A549 (cell line): ENCODE measurements at regions not wholly inside any gene's neighbourhood (a gene's known extent, or its start where the extent isn't known, plus 50 kb on each side); places are given as distances from the start of the nearest gene placed in this dataset.

ENCODE experiments used
- ATAC-seq, 2 experiments: fragments of 200-7000 bp in 1 of 2; fragments of >200 bp in 1 of 2; cut with Nextera tagmentation in 1 of 2; cut with Tn5 transposase in 1 of 2; 3 replicates each; pipeline versions ENCODE4 v1.8.0 to v1.9.1; 2018 to 2020; ENCODE audit warnings: mild to moderate bottlenecking in 1 of 2, moderate library complexity in 1 of 2
- CTCF ChIA-PET: fragments of 300-600 bp; sonication (Branson Sonifier 250); formaldehyde crosslinking; extraction: SDS; loops from one replicate; lab custom pipeline; 2021; ENCODE audit warnings: antibody characterized with exemption, inconsistent platforms; lab: Yijun Ruan, JAX
- POLR2A ChIA-PET: fragments of 350-600 bp; formaldehyde crosslinking; extraction: SDS; loops from one replicate; lab custom pipeline; 2021; ENCODE audit warnings: antibody characterized with exemption, inconsistent platforms; lab: Yijun Ruan, JAX
- DNase-seq, 2 experiments: peaks; one replicate each; pipeline versions ENCODE4 v3.0.0 to v3.0.0-alpha.2; 2011 to 2016; ENCODE audit warnings: low read depth in 1 of 2, low spot score in 1 of 2
- FAIRE-seq: peaks from 2 replicates; lab custom pipeline; 2011; peaks lifted over from hg19 to GRCh38; lab: Jason Lieb, UNC
- H3K27ac ChIP-seq, 2 experiments: fragments of >200 bp; sonication (Bioruptor Twin); formaldehyde crosslinking; 3 replicates each; pipeline ENCODE4 v1.5.1; 2016 to 2017
- H3K4me1 ChIP-seq: fragments of >200 bp; sonication (Bioruptor Twin); formaldehyde crosslinking; 3 replicates; pipeline ENCODE4 v1.6.1; 2016
- H3K4me2 ChIP-seq: fragments of >200 bp; sonication (Bioruptor Twin); formaldehyde crosslinking; 3 replicates; pipeline ENCODE4 v1.6.1; 2016
- H3K4me3 ChIP-seq: fragments of >200 bp; sonication (Bioruptor Twin); formaldehyde crosslinking; 3 replicates; pipeline ENCODE4 v1.5.1; 2016
- H3K9me3 ChIP-seq: fragments of >200 bp; sonication (Bioruptor Twin); formaldehyde crosslinking; 3 replicates; pipeline ENCODE4 v1.6.1; 2016
- CBX2 ChIP-seq: fragments of 200-600 bp; sonication (generic); IDR thresholded peaks from 2 replicates; pipeline ENCODE4 v1.6.1; 2016; ENCODE audit warnings: low read depth, mild to moderate bottlenecking, borderline replicate concordance
- CHD2 ChIP-seq: fragments of 150-350 bp; IDR thresholded peaks from 2 replicates; pipeline ENCODE4 v1.6.1; 2014; ENCODE audit warnings: low read length; ENCODE audit not compliant: partially characterized antibody
- CHD4 ChIP-seq: fragments of 200-600 bp; sonication (generic); IDR thresholded peaks from 2 replicates; pipeline ENCODE4 v1.6.1; 2016; ENCODE audit warnings: antibody characterized with exemption, mild to moderate bottlenecking, borderline replicate concordance
- EHF ChIP-seq: fragments of 250-450 bp; sonication (Bioruptor Pico); IDR thresholded peaks from 2 replicates; pipeline ENCODE4 v1.5.0; 2020; ENCODE audit warnings: mild to moderate bottlenecking
- EP300 ChIP-seq, 2 experiments: fragments of >200 bp; sonication (Bioruptor Twin); formaldehyde crosslinking; IDR thresholded peaks; 2 replicates in 1 of 2; 3 replicates in 1 of 2; pipeline ENCODE4 v1.6.1; 2016 to 2017
- ESRRA ChIP-seq: fragments of 150-350 bp; IDR thresholded peaks from 2 replicates; pipeline ENCODE4 v1.6.1; 2014; ENCODE audit warnings: mild to moderate bottlenecking, low read length, borderline replicate concordance
- HDAC2 ChIP-seq: fragments of 200-600 bp; sonication (generic); IDR thresholded peaks from 2 replicates; pipeline ENCODE4 v1.6.1; 2016
- HMGXB4 ChIP-seq: fragments of 250-450 bp; sonication (Bioruptor Pico); IDR thresholded peaks from 2 replicates; pipeline ENCODE4 v1.5.0; 2021; ENCODE audit warnings: mild to moderate bottlenecking, moderate library complexity, borderline replicate concordance
- HOXA7 ChIP-seq: fragments of 250-450 bp; sonication (Bioruptor Pico); IDR thresholded peaks from 2 replicates; pipeline ENCODE4 v1.5.0; 2020; ENCODE audit warnings: mild to moderate bottlenecking, moderate library complexity
- HOXB5 ChIP-seq: fragments of 250-450 bp; sonication (Bioruptor Pico); IDR thresholded peaks from 2 replicates; pipeline ENCODE4 v1.5.0; 2020; ENCODE audit warnings: mild to moderate bottlenecking, moderate library complexity
- KDM5A ChIP-seq: fragments of 200-600 bp; sonication (generic); IDR thresholded peaks from 2 replicates; pipeline ENCODE4 v1.6.1; 2016; ENCODE audit warnings: antibody characterized with exemption, mild to moderate bottlenecking
- MAZ ChIP-seq: fragments of 150-350 bp; IDR thresholded peaks from 2 replicates; pipeline ENCODE4 v1.6.1; 2014; ENCODE audit warnings: antibody characterized with exemption, low read depth, low read length, borderline replicate concordance
- POLR2AphosphoS2 ChIP-seq: conservative IDR thresholded peaks from 2 replicates; pipeline ENCODE4 v1.6.1; 2012; ENCODE audit warnings: low read length, improper control_type of control experiment, inconsistent platforms
- RCOR1 ChIP-seq: fragments of 150-350 bp; IDR thresholded peaks from 2 replicates; pipeline ENCODE4 v1.6.1; 2014; ENCODE audit warnings: antibody characterized with exemption, low read length, low read depth
- SMC3 ChIP-seq: fragments of >200 bp; sonication (Bioruptor Twin); formaldehyde crosslinking; IDR thresholded peaks from 3 replicates; pipeline ENCODE4 v1.6.1; 2018; ENCODE audit warnings: inconsistent platforms
- SREBF2 ChIP-seq: fragments of 450-650 bp; IDR thresholded peaks from 2 replicates; pipeline ENCODE4 v1.6.1; 2014; ENCODE audit warnings: mild to moderate bottlenecking, moderate library complexity
- TP53 ChIP-seq: fragments of 250-450 bp; sonication (Bioruptor Pico); IDR thresholded peaks from 2 replicates; pipeline ENCODE4 v1.5.0; 2021; ENCODE audit warnings: mild to moderate bottlenecking, moderate library complexity
- ZNF302 ChIP-seq: fragments of 250-450 bp; sonication (Bioruptor Pico); IDR thresholded peaks from 2 replicates; pipeline ENCODE4 v1.9.0; 2021; ENCODE audit warnings: inconsistent platforms, mild to moderate bottlenecking, moderate library complexity
- WGBS: methylation state at CpG from one replicate; pipeline ENCODE4 v1.1.6; 2017; ENCODE audit errors: missing lambda C conversion rate; 5-methylcytosine and 5-hydroxymethylcytosine counted together
- TF ChIP-seq, protein P1 (sequence below): fragments of 200-600 bp; sonication (generic); IDR thresholded peaks from 2 replicates; pipeline ENCODE4 v1.6.1; 2016; ENCODE audit warnings: antibody characterized with exemption, mild to moderate bottlenecking, moderate library complexity
- TF ChIP-seq, protein P2 (sequence below): IDR thresholded peaks from 2 replicates; pipeline ENCODE4 v1.6.1; 2012

GRCh38 chr4:132214519-132214918, 934.6 kb upstream of the PCDH10 start:
- 36% methylated on average over 2 of the region's 2 CpGs for WGBS
- no peak overlapping the region for H3K4me3 ChIP-seq
- no peak overlapping the region for H3K4me2 ChIP-seq
- TF ChIP-seq CHD2 (no peak), RCOR1 (no peak), KDM5A (no peak), EP300 (IDR thresholded peaks at IDR 0.05) (no peak), HOXA7 (CRISPR knock-in tag) (no peak), SREBF2 (no peak), CBX2 (no peak), MAZ (no peak), HDAC2 (no peak), SMC3 (no peak), ZNF302 (CRISPR knock-in tag) (no peak), POLR2AphosphoS2 (no peak), CHD4 (no peak), ESRRA (no peak), EHF (CRISPR knock-in tag) (no peak)
- TF ChIP-seq, protein P1, sequence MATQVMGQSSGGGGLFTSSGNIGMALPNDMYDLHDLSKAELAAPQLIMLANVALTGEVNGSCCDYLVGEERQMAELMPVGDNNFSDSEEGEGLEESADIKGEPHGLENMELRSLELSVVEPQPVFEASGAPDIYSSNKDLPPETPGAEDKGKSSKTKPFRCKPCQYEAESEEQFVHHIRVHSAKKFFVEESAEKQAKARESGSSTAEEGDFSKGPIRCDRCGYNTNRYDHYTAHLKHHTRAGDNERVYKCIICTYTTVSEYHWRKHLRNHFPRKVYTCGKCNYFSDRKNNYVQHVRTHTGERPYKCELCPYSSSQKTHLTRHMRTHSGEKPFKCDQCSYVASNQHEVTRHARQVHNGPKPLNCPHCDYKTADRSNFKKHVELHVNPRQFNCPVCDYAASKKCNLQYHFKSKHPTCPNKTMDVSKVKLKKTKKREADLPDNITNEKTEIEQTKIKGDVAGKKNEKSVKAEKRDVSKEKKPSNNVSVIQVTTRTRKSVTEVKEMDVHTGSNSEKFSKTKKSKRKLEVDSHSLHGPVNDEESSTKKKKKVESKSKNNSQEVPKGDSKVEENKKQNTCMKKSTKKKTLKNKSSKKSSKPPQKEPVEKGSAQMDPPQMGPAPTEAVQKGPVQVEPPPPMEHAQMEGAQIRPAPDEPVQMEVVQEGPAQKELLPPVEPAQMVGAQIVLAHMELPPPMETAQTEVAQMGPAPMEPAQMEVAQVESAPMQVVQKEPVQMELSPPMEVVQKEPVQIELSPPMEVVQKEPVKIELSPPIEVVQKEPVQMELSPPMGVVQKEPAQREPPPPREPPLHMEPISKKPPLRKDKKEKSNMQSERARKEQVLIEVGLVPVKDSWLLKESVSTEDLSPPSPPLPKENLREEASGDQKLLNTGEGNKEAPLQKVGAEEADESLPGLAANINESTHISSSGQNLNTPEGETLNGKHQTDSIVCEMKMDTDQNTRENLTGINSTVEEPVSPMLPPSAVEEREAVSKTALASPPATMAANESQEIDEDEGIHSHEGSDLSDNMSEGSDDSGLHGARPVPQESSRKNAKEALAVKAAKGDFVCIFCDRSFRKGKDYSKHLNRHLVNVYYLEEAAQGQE: no peak
- TF ChIP-seq, protein P2, sequence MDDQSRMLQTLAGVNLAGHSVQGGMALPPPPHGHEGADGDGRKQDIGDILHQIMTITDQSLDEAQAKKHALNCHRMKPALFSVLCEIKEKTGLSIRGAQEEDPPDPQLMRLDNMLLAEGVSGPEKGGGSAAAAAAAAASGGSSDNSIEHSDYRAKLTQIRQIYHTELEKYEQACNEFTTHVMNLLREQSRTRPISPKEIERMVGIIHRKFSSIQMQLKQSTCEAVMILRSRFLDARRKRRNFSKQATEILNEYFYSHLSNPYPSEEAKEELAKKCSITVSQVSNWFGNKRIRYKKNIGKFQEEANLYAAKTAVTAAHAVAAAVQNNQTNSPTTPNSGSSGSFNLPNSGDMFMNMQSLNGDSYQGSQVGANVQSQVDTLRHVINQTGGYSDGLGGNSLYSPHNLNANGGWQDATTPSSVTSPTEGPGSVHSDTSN: no peak
- TF ChIP-seq, all 56 proteins: peak for 0
- no peak for FAIRE-seq
- Histone ChIP-seq H3K27ac (no peak overlapping the region), H3K9me3 (no peaks in the 10 kb centered on the region), H3K4me1 (no peaks in the 10 kb centered on the region)
- ATAC-seq: no peak
- POLR2A ChIA-PET: no interaction called here
- no peak for DNase-seq
- CTCF ChIA-PET: no interaction called here

DNA sequence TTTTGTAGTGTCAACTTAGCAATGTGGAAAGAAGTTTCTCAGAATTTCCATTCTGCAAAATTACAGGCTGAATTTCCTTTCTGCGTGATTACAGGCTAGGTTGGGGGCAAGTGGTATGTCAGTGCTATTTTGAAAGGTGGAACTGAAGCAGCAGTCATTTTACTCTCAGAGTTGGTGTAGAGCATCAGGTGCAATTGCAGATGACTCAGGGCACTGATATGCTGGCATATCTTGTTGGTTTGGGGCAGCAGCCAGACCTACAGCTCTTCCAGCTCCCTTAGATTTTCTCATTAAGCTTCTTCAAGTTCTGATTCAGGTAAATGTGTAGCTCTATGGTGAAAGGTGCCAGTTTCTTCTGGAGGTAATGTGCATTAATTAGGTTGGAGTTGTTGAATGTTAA, 930.7 kb upstream of the PCDH10 start:
- H3K4me2 ChIP-seq: no peak overlapping the region
- ATAC-seq (no peak), FAIRE-seq (no peak), DNase-seq (no peak)
- POLR2A ChIA-PET: no interaction called here
- TF ChIP-seq, protein P2: no peak
- TF ChIP-seq TP53 (CRISPR knock-in tag) (no peak), HDAC2 (no peak), EP300 (IDR thresholded peaks at IDR 0.05) (no peak), HOXB5 (CRISPR knock-in tag) (no peak), HMGXB4 (CRISPR knock-in tag) (no peak)
- no peak overlapping the region for H3K27ac ChIP-seq
- CTCF ChIA-PET: no interaction called here
- no peaks in the 10 kb centered on the region for H3K4me1 ChIP-seq
- H3K9me3 ChIP-seq: no peaks in the 10 kb centered on the region
- H3K4me3 ChIP-seq: no peak overlapping the region
- 26% methylated on average over 1 of the region's 1 CpG for WGBS
